Daoy (cell line): ENCODE measurements at regions not wholly inside any gene's neighbourhood (a gene's known extent, or its start where the extent isn't known, plus 50 kb on each side); places are given as distances from the start of the nearest gene placed in this dataset.

Experiments
- DNase-seq: peaks from one replicate; pipeline ENCODE4 v3.0.0-alpha.2; 2015; ENCODE audit warnings: low read depth

- no peak for DNase-seq
Measured at GRCh38 chr4:35038079-35038805, 1206.1 kb downstream of the ARAP2 start.

- no peak for DNase-seq
Measured at GRCh38 chr4:35038845-35039244, 1205.5 kb downstream of the ARAP2 start.

GRCh38 chr4:35052546-35052945, 1191.8 kb downstream of the ARAP2 start:
- DNase-seq, result no peak

- no peak for DNase-seq
Measured at GRCh38 chr4:35063031-35063570, 1181.2 kb downstream of the ARAP2 start.

- no peak for DNase-seq
Measured at GRCh38 chr4:35066406-35066805, 1177.9 kb downstream of the ARAP2 start.

GRCh38 chr4:35080799-35081198, 1163.5 kb downstream of the ARAP2 start:
- no peak for DNase-seq

GRCh38 chr4:35087218-35087617, 1157.1 kb downstream of the ARAP2 start:
- no peak for DNase-seq

GRCh38 chr4:35100932-35101331, 1143.4 kb downstream of the ARAP2 start:
- DNase-seq, result no peak

GRCh38 chr4:35102066-35102465, 1142.2 kb downstream of the ARAP2 start:
- no peak for DNase-seq

GRCh38 chr4:35105486-35105885, 1138.8 kb downstream of the ARAP2 start:
- no peak for DNase-seq

GRCh38 chr4:35106091-35106734, 1138.1 kb downstream of the ARAP2 start:
- no peak for DNase-seq

- DNase-seq, result no peak
Measured at GRCh38 chr4:35124106-35124505, 1120.2 kb downstream of the ARAP2 start.

- DNase-seq, result no peak
Measured at GRCh38 chr4:35125995-35126712, 1118.2 kb downstream of the ARAP2 start.

GRCh38 chr4:35138449-35138848, 1105.9 kb downstream of the ARAP2 start:
- DNase-seq, result no peak

GRCh38 chr4:35147761-35148160, 1096.6 kb downstream of the ARAP2 start:
- DNase-seq, result no peak

GRCh38 chr4:35151816-35152572, 1092.3 kb downstream of the ARAP2 start:
- DNase-seq, result no peak

- no peak for DNase-seq
Measured at GRCh38 chr4:35163168-35163567, 1081.1 kb downstream of the ARAP2 start.

- DNase-seq, result no peak
Measured at GRCh38 chr4:35164063-35164462, 1080.3 kb downstream of the ARAP2 start.

GRCh38 chr4:35166466-35166865, 1077.8 kb downstream of the ARAP2 start:
- no peak for DNase-seq

- DNase-seq, result no peak
Measured at GRCh38 chr4:35167385-35167784, 1076.9 kb downstream of the ARAP2 start.

- no peak for DNase-seq
Measured at GRCh38 chr4:35175487-35175886, 1068.8 kb downstream of the ARAP2 start.

GRCh38 chr4:35175894-35176293, 1068.4 kb downstream of the ARAP2 start:
- DNase-seq, result no peak
